Heart right ventricle (tissue), 16 donors: ENCODE measurements at regions not wholly inside any gene's neighbourhood (a gene's known extent, or its start where the extent isn't known, plus 50 kb on each side); places are given as distances from the start of the nearest gene placed in this dataset.

Experiments
- ATAC-seq, 8 donors: fragments of 200-7000 bp; cut with Tn5 transposase; one replicate each; pipeline ENCODE4 v1.9.1; 2020; ENCODE audit warnings: mild to moderate bottlenecking in 8 of 8, moderate library complexity in 8 of 8, moderate number of reproducible peaks in 1 of 8
- DNase-seq, 2 donors: peaks; one replicate each; pipeline ENCODE4 v3.0.0-alpha.2; 2020
- H3K27ac ChIP-seq, 10 donors: fragments of 200-600 bp; sonication (generic) in 2 of 10; one replicate each; pipeline versions ENCODE4 v1.5.0 to v1.8.0; 2020 to 2022; ENCODE audit warnings: mild to moderate bottlenecking in 3 of 10
- H3K27me3 ChIP-seq, 7 donors: fragments of 200-600 bp; one replicate each; pipeline ENCODE4 v1.8.0; 2021 to 2022; ENCODE audit warnings: mild to moderate bottlenecking in 2 of 7
- H3K36me3 ChIP-seq, 9 donors: fragments of 200-600 bp; sonication (generic) in 1 of 9; one replicate each; pipeline versions ENCODE4 v1.5.0 to v1.8.0; 2020 to 2022; ENCODE audit warnings: mild to moderate bottlenecking in 2 of 9
- H3K4me1 ChIP-seq, 9 donors: fragments of 200-600 bp; sonication (generic) in 1 of 9; one replicate each; pipeline versions ENCODE4 v1.5.0 to v1.8.0; 2020 to 2022; ENCODE audit warnings: mild to moderate bottlenecking in 4 of 9
- H3K4me3 ChIP-seq, 10 donors: fragments of 200-600 bp; sonication (generic) in 2 of 10; one replicate each; pipeline versions ENCODE4 v1.5.0 to v1.8.0; 2020 to 2022; ENCODE audit warnings: mild to moderate bottlenecking in 7 of 10, moderate library complexity in 2 of 10
- H3K9me3 ChIP-seq, 11 donors: fragments of 200-600 bp in 10 of 11; sonication (generic) in 2 of 11; one replicate each; pipeline versions ENCODE4 v1.5.0 to v1.8.0; 2013 to 2022; ENCODE audit warnings: mild to moderate bottlenecking in 2 of 11, control low read depth in 1 of 11, moderate library complexity in 1 of 11
- WGBS, 2 donors: extraction: QIAGEN DNeasy Blood & Tissue Kit; methylation state at CpG; one replicate each; pipeline ENCODE4 v1.1.7; 2013; ENCODE audit warnings: inconsistent platforms in 1 of 2; 5-methylcytosine and 5-hydroxymethylcytosine counted together
- intact Hi-C, 10 donors: fragments of 100-400 bp; cut with DNase I; formaldehyde crosslinking; loops; one replicate each; pipeline versions ENCODE4 v1.11.1 to v1.14.2; 2022
- TF ChIP-seq, protein P1 (sequence below), 9 donors: fragments of 200-600 bp; sonication (generic) in 2 of 9; IDR thresholded peaks; one replicate each; pipeline versions ENCODE4 v1.5.0 to v1.8.0; 2021 to 2022; ENCODE audit warnings: antibody characterized with exemption in 9 of 9, mild to moderate bottlenecking in 5 of 9, moderate library complexity in 1 of 9
- donor health status: Arrhythmogenic right ventricular cardiomyopathy.
- donor health status: ischemic (EF 13 %, LVEDD 7.1; RV severe dilation, severe dysfunction).
- donor health status: healthy with polysubstance abuse.
- donor health status: DM: no; HTN: yes; CAD: no.
- donor health status: DM: no; HTN: no; CAD: no.
- donor health status: ischemic (EF 25% LVEDD 6.9; RV normal size, moderate dysfunction).
- donor health status: ischemic (EF 25% LVEDD 5.7; RV mildly dilated, moderate dysfunction).
- donor health status: healthy.
- donor health status: DM: yes; HTN: yes; CAD: no.
- donor health status: Ischemic cardiomyopathy.
- donor health status: ischemic (EF 35%, LVEDD 5.7; RV mildly dilated, moderate dysfunction).
- donor health status: nonischemic (EF 11% LVEDD 7.7; RV severe dilation, severe dysfunction).
- donor health status: DM: yes; HTN: yes; CAD: no.
- donor health status: PGD.
- donor health status: ischemic (EF 29% LVEDD 5.4; RV normal size, mild dysfunction).
- donor health status: nonischemic (EF 23%, LVEDD 6.1; RV moderate dilation, normal function).

DNA sequence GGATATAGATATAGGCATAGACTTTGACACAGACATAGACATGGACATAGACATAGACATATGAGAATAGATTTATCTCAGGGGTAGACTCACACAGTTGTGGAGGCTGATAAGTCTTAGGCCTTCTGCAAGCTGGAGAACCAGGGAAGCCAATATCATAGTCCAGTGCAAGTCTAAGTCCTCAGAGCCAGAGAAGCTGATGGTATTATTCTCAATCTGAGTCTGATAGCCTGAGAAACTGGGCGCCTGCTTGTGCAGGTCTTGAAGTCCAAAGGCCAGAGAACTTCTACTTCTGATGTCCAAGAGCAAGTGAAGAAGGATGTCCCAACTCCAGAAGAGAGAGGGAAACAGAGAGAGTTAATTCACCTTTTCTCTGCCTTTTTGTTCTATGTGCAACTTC, 476.5 kb downstream of the SLC6A15 start:
- DNase-seq (no peak), ATAC-seq (no peak)
- H3K36me3 ChIP-seq, result no peaks in the 10 kb centered on the region
- intact Hi-C loops, result no loop called here
- H3K4me3 ChIP-seq, result no peak overlapping the region
- H3K27me3 ChIP-seq, result no peaks in the 10 kb centered on the region
- WGBS, 2 donors, result 79 to 91% methylated on average over 1 of the region's 1 CpG
- no peaks in the 10 kb centered on the region for H3K4me1 ChIP-seq
- TF ChIP-seq, protein P1, sequence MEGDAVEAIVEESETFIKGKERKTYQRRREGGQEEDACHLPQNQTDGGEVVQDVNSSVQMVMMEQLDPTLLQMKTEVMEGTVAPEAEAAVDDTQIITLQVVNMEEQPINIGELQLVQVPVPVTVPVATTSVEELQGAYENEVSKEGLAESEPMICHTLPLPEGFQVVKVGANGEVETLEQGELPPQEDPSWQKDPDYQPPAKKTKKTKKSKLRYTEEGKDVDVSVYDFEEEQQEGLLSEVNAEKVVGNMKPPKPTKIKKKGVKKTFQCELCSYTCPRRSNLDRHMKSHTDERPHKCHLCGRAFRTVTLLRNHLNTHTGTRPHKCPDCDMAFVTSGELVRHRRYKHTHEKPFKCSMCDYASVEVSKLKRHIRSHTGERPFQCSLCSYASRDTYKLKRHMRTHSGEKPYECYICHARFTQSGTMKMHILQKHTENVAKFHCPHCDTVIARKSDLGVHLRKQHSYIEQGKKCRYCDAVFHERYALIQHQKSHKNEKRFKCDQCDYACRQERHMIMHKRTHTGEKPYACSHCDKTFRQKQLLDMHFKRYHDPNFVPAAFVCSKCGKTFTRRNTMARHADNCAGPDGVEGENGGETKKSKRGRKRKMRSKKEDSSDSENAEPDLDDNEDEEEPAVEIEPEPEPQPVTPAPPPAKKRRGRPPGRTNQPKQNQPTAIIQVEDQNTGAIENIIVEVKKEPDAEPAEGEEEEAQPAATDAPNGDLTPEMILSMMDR (IDR thresholded peaks at IDR 0.05), result no peak
- no peaks in the 10 kb centered on the region for H3K9me3 ChIP-seq
- H3K27ac ChIP-seq, result no peak overlapping the region

DNA sequence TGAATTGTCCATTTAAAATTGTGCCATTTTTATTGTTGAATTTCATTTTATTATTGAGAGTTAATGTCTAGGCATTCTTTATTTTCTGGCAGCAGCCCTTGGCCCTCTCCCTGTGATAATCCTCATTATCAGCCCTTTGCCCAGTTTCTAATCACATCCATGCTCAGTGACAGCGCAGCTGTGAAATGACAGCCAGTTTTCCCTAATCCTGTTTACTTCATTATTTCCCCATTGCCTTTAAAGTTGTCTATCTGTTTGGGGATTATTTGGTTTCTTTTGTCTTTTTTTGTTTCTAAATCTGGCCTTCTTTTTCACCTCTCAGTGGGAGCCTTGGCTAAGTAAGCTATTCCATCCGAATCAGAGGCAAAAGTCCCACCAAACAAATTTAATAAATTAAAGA, 476.9 kb downstream of the SLC6A15 start:
- TF ChIP-seq, protein P1 (IDR thresholded peaks at IDR 0.05), result no peak
- no peaks in the 10 kb centered on the region for H3K9me3 ChIP-seq
- H3K27ac ChIP-seq, result no peak overlapping the region
- intact Hi-C loops, result no loop called here
- H3K36me3 ChIP-seq, result no peaks in the 10 kb centered on the region
- no peak for ATAC-seq
- H3K27me3 ChIP-seq, result no peaks in the 10 kb centered on the region
- 75 to 90% methylated on average over 2 of the region's 2 CpGs for WGBS, 2 donors
- H3K4me3 ChIP-seq, result no peak overlapping the region
- DNase-seq, result no peak
- H3K4me1 ChIP-seq, result no peaks in the 10 kb centered on the region

DNA sequence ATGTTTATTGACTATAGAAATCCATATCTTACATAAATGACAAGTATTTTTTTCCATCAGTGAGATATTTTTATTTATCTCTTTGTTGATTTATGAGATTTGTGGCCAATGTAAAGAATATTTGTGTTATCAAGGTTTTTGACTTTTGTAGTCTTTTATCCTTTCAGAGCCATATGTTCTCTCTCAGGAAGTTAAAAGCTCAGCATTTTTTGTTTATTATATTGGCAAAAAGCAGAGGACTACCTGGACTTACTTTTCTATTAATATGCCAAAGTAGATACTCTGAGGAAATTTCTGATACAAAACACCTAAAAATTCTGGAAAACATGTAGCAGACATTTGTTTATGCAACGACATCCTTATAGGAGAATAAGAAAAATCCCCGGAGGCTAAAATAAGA, 490.3 kb downstream of the SLC6A15 start:
- TF ChIP-seq, protein P1 (IDR thresholded peaks at IDR 0.05), result no peak
- WGBS, 2 donors, result 72 to 81% methylated on average over 2 of the region's 2 CpGs
- ATAC-seq (no peak), DNase-seq (no peak)
- no peaks in the 10 kb centered on the region for H3K27me3 ChIP-seq
- intact Hi-C loops, result no loop called here
- H3K4me3 ChIP-seq, result no peak overlapping the region
- no peaks in the 10 kb centered on the region for H3K36me3 ChIP-seq
- H3K27ac ChIP-seq, result no peak overlapping the region
- H3K9me3 ChIP-seq, result no peaks in the 10 kb centered on the region
- H3K4me1 ChIP-seq, result no peaks in the 10 kb centered on the region

DNA sequence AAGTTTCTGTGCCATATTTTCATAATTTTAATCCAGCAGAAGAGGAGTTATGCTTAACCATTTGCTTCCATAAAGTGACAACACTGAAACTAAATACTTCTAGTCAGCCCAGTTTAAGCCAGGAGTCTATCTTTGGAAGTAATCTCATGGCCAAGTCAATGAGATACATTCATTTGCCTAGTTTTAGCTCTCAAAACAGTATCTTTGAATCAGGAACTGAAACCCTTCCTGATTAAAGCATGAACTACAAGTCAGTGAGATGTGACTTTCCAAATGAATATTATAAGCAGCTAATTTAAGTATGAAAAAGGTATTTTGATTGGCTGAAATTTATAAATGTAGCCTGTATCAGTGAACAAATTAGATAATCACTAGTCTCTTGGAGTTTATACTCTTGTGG, 491.5 kb downstream of the SLC6A15 start:
- no peak for DNase-seq
- no peak overlapping the region for H3K27ac ChIP-seq
- intact Hi-C loops, result no loop called here
- H3K36me3 ChIP-seq, result no peaks in the 10 kb centered on the region
- no peak overlapping the region for H3K4me3 ChIP-seq
- no peak for ATAC-seq
- H3K9me3 ChIP-seq, result no peaks in the 10 kb centered on the region
- H3K4me1 ChIP-seq, result no peaks in the 10 kb centered on the region
- no peaks in the 10 kb centered on the region for H3K27me3 ChIP-seq
- TF ChIP-seq, protein P1 (IDR thresholded peaks at IDR 0.05), result no peak

DNA sequence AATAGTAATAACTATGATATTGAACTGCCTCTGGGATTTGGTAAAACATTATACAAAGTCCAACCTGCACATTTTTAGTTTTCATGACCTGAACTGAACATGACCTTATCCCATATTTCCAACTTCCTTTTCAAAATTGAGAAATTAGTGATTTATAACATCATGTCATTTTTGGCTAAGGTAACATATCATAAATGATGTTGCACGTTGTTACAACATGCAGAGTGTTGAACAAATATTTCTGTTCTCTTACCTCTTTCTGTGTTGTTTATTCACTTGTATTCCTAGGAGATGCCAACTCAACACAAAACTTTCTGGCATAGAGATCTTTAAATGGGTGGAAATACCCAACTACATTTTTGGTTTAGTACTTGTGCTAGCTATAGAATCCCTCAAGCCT, 496.0 kb downstream of the SLC6A15 start:
- TF ChIP-seq, protein P1 (IDR thresholded peaks at IDR 0.05), result no peak
- Histone ChIP-seq H3K4me3 (no peak overlapping the region), H3K27me3 (no peaks in the 10 kb centered on the region), H3K4me1 (no peaks in the 10 kb centered on the region), H3K27ac (no peak overlapping the region), H3K9me3 (no peaks in the 10 kb centered on the region), H3K36me3 (no peaks in the 10 kb centered on the region)
- ATAC-seq (no peak), DNase-seq (no peak)
- intact Hi-C loops, result no loop called here
- 52 to 60% methylated on average over 1 of the region's 1 CpG for WGBS, 2 donors
